Endothelial cell of umbilical vein (primary cell): ENCODE measurements at regions not wholly inside any gene's neighbourhood (a gene's known extent, or its start where the extent isn't known, plus 50 kb on each side); places are given as distances from the start of the nearest gene placed in this dataset.

ENCODE experiments used
- BruUV-seq: library from RNA; stranded (reverse); fragments of 400-500 nt; replicated peaks from 2 replicates; lab custom pipeline; 2021; lab: Mats Ljungman, UMichigan
- CTCF ChIA-PET: fragments of 300-600, 350-600 bp; sonication (Branson Sonifier 250); formaldehyde crosslinking; loops from one replicate; lab custom pipeline; 2021; ENCODE audit warnings: antibody characterized with exemption, inconsistent platforms; lab: Charles Lee
- POLR2A ChIA-PET: fragments of 300-600, 350-600 bp; sonication (Branson Sonifier 250); formaldehyde crosslinking; loops from one replicate; lab custom pipeline; 2021; ENCODE audit warnings: antibody characterized with exemption, inconsistent platforms; lab: Charles Lee
- DNase-seq: peaks from one replicate; pipeline ENCODE4 v3.0.0-alpha.2; 2011; ENCODE audit warnings: low read depth, low spot score
- FAIRE-seq: peaks from 2 replicates; lab custom pipeline; 2011; peaks lifted over from hg19 to GRCh38; lab: Jason Lieb, UNC
- H2AFZ ChIP-seq: 2 replicates; pipeline ENCODE4 v1.6.0; 2012; ENCODE audit warnings: low read depth, low read length, control low read depth, inconsistent platforms
- H3K27ac ChIP-seq: 2 replicates; pipeline ENCODE4 v1.5.1; 2011; ENCODE audit warnings: low read depth, mild to moderate bottlenecking, control low read depth, low read length, moderate library complexity; ENCODE audit not compliant: insufficient read depth
- H3K27me3 ChIP-seq, 2 experiments: 2 replicates each; pipeline versions ENCODE4 v1.6.0 to v1.6.1; 2011; ENCODE audit warnings: low read length in 2 of 2, mixed read lengths in 1 of 2; ENCODE audit not compliant: control insufficient read depth in 2 of 2, insufficient read depth in 2 of 2
- H3K36me3 ChIP-seq, 2 experiments: 2 replicates in 1 of 2; 3 replicates in 1 of 2; pipeline ENCODE4 v1.5.1; 2011; ENCODE audit warnings: low read length in 2 of 2, mild to moderate bottlenecking in 1 of 2, moderate library complexity in 1 of 2; ENCODE audit not compliant: control insufficient read depth in 2 of 2, insufficient read depth in 2 of 2; ENCODE audit errors: extremely low read depth in 1 of 2
- H3K4me1 ChIP-seq: 3 replicates; pipeline ENCODE4 v1.5.1; 2011; ENCODE audit warnings: mild to moderate bottlenecking, low read length; ENCODE audit not compliant: control insufficient read depth, insufficient read depth; ENCODE audit errors: extremely low read depth
- H3K4me2 ChIP-seq: 2 replicates; pipeline ENCODE4 v1.6.1; 2011; ENCODE audit warnings: low read length, control low read depth, mixed read lengths; ENCODE audit not compliant: insufficient read depth
- H3K4me3 ChIP-seq, 3 experiments: fragments of 200-600 bp in 1 of 3; sonication (generic), shearing (Covaris generic) in 1 of 3; replicated peaks in 1 of 3; 2 replicates each; pipeline ENCODE4 v1.5.1; 2011 to 2016; ENCODE audit warnings: control low read depth in 3 of 3, low read length in 3 of 3, mild to moderate bottlenecking in 2 of 3, inconsistent platforms in 1 of 3, low read depth in 1 of 3, moderate library complexity in 1 of 3; ENCODE audit not compliant: insufficient read depth in 1 of 3
- H3K79me2 ChIP-seq: 2 replicates; pipeline ENCODE4 v1.6.0; 2012; ENCODE audit warnings: low read length, inconsistent platforms; ENCODE audit not compliant: control insufficient read depth, insufficient read depth
- H3K9ac ChIP-seq: replicated peaks from 2 replicates; pipeline ENCODE3; 2011; ENCODE audit warnings: low read length, control low read depth; ENCODE audit not compliant: insufficient read depth; ENCODE audit errors: extremely low read depth
- H3K9me1 ChIP-seq: replicated peaks from 3 replicates; pipeline ENCODE4 v1.6.0; 2011; ENCODE audit warnings: mild to moderate bottlenecking, low read length; ENCODE audit not compliant: control insufficient read depth, insufficient read depth; ENCODE audit errors: extremely low read depth
- H3K9me3 ChIP-seq: replicated peaks from 2 replicates; pipeline ENCODE4 v1.5.1; 2012; ENCODE audit warnings: low read length, inconsistent platforms; ENCODE audit not compliant: control insufficient read depth, insufficient read depth
- H4K20me1 ChIP-seq: replicated peaks from 2 replicates; pipeline ENCODE3; 2011; ENCODE audit warnings: mild to moderate bottlenecking, low read length; ENCODE audit not compliant: control insufficient read depth, insufficient read depth; ENCODE audit errors: extremely low read depth
- EZH2 ChIP-seq: IDR thresholded peaks from 2 replicates; pipeline ENCODE4 v1.6.1; 2012; ENCODE audit warnings: borderline replicate concordance, low read depth, mild to moderate bottlenecking, moderate library complexity, low read length, inconsistent platforms; ENCODE audit not compliant: severe bottlenecking
- FOS ChIP-seq: IDR thresholded peaks from 2 replicates; pipeline ENCODE4 v1.6.1; 2011; ENCODE audit warnings: mild to moderate bottlenecking, low read length, moderate library complexity, borderline replicate concordance; ENCODE audit not compliant: insufficient read depth
- GATA2 ChIP-seq: IDR thresholded peaks from 2 replicates; pipeline ENCODE4 v1.7.0; 2011; ENCODE audit warnings: low read depth, mild to moderate bottlenecking, moderate library complexity, mixed read lengths, low read length; ENCODE audit not compliant: insufficient read length, insufficient read depth
- JUN ChIP-seq: IDR thresholded peaks from 2 replicates; pipeline ENCODE4 v1.6.1; 2011; ENCODE audit warnings: borderline replicate concordance, low read depth; ENCODE audit not compliant: insufficient read length, insufficient read depth
- MYC ChIP-seq: IDR thresholded peaks from one replicate; pipeline ENCODE4 v1.6.1; 2011; ENCODE audit warnings: mild to moderate bottlenecking, low read depth, low read length
- POLR2A ChIP-seq: IDR thresholded peaks from 2 replicates; pipeline ENCODE4 v1.6.1; 2012; ENCODE audit warnings: low read depth, mild to moderate bottlenecking, control low read depth, low read length
- POLR2AphosphoS5 ChIP-seq: IDR thresholded peaks from 2 replicates; pipeline ENCODE4 v1.6.1; 2012; ENCODE audit warnings: low read depth, mild to moderate bottlenecking, control low read depth, low read length, moderate library complexity; ENCODE audit not compliant: insufficient read depth
- dilution Hi-C: fragments of 300-500 bp; cut with MboI; formaldehyde crosslinking; loops from one replicate; pipeline ENCODE4 v1.15.0; 2019; ENCODE audit warnings: low sequenced_read_pairs; ENCODE audit not compliant: extremely low pct_ligation_motif_present
- intact Hi-C: fragments of 100-400 bp; cut with micrococcal nuclease; formaldehyde crosslinking; loops from one replicate; pipeline ENCODE4 v1.10.0; 2022
- TF ChIP-seq, protein P1 (sequence below), 2 donors: IDR thresholded peaks; 1 replicate in 1 of 2; 2 replicates in 1 of 2; pipeline ENCODE4 v1.5.1; 2011; ENCODE audit warnings: low read length in 2 of 2, mild to moderate bottlenecking in 2 of 2, moderate library complexity in 2 of 2, control low read depth in 1 of 2, inconsistent platforms in 1 of 2, low read depth in 1 of 2; ENCODE audit not compliant: insufficient read depth in 1 of 2; ENCODE audit errors: extremely low read depth in 1 of 2
- TF ChIP-seq, protein P2 (sequence below): IDR thresholded peaks from 2 replicates; pipeline ENCODE4 v1.6.1; 2011; ENCODE audit not compliant: insufficient read depth, insufficient read length

DNA sequence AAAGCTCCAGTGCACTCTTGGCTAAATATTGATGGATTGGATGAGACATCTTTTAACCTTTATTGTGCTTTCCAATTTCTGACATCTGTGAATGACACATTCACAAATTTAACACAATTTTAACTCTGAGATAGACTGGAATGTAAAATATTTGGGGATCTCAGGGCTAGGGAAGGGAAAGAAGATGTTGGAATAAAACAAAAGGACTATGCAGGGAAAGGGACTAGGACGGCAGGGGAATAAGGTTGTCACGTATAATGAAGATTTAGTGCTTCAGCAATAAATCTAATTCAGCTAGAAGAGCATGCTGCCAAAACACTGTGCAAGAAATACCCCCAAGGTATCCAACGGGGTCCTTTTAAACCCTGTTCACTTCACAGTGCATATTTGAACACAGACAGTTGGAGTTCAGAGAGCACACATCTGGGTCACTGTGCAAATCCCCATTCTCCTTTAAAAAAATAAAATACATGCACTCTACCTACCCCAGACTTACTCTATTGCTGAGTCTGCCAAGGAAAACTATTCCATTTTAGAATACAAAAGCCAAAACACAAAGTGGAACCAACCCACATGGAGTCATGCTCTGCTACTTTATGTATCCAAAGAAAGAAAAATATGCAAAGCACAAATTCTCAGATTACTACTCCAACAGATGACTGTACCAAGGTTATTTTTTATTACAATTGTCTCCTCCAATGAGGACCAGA, 151.0 kb upstream of the RSPO3 start:
- Histone ChIP-seq H2AFZ (no peak overlapping the region), H3K4me1 (no peaks in the 10 kb centered on the region), H3K4me3 (no peak overlapping the region), H3K27me3 (no peaks in the 10 kb centered on the region), H3K27ac (no peak overlapping the region), H4K20me1 (no peaks in the 10 kb centered on the region), H3K9me1 (no peaks in the 10 kb centered on the region), H3K4me2 (no peak overlapping the region), H3K36me3 (no peaks in the 10 kb centered on the region), H3K9ac (no peak overlapping the region), H3K79me2 (no peaks in the 10 kb centered on the region), H3K9me3 (no peaks in the 10 kb centered on the region)
- no peak for DNase-seq
- ChIA-PET POLR2A (no interaction called here), CTCF (interaction anchor here (2.0 kb wide), 1 partner anchor 9 kb away, joined by 5 read pairs; no protein-coding TSS in a partner anchor)
- no peak for FAIRE-seq
- no TSS peak for BruUV-seq
- intact Hi-C loops = no loop called here
- dilution Hi-C loops = no loop called here
- TF ChIP-seq FOS = no peak
- no peak for TF ChIP-seq EZH2
- no peak for TF ChIP-seq POLR2A
- TF ChIP-seq GATA2 = no peak
- TF ChIP-seq MYC = no peak
- TF ChIP-seq JUN = no peak
- TF ChIP-seq, protein P1, sequence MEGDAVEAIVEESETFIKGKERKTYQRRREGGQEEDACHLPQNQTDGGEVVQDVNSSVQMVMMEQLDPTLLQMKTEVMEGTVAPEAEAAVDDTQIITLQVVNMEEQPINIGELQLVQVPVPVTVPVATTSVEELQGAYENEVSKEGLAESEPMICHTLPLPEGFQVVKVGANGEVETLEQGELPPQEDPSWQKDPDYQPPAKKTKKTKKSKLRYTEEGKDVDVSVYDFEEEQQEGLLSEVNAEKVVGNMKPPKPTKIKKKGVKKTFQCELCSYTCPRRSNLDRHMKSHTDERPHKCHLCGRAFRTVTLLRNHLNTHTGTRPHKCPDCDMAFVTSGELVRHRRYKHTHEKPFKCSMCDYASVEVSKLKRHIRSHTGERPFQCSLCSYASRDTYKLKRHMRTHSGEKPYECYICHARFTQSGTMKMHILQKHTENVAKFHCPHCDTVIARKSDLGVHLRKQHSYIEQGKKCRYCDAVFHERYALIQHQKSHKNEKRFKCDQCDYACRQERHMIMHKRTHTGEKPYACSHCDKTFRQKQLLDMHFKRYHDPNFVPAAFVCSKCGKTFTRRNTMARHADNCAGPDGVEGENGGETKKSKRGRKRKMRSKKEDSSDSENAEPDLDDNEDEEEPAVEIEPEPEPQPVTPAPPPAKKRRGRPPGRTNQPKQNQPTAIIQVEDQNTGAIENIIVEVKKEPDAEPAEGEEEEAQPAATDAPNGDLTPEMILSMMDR (IDR thresholded peaks at IDR 0.05; ENCODE audit: extremely low read depth in 1 of 2, insufficient read depth in 1 of 2, low read depth in 1 of 2, low read length in 2 of 2) = no peak
- TF ChIP-seq, protein P2, sequence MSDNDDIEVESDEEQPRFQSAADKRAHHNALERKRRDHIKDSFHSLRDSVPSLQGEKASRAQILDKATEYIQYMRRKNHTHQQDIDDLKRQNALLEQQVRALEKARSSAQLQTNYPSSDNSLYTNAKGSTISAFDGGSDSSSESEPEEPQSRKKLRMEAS = no peak
- no peak for TF ChIP-seq POLR2AphosphoS5
